Esophagus squamous epithelium (tissue), 4 donors: ENCODE measurements at regions not wholly inside any gene's neighbourhood (a gene's known extent, or its start where the extent isn't known, plus 50 kb on each side); places are given as distances from the start of the nearest gene placed in this dataset.

Experiments
- POLR2A ChIP-seq, 4 donors: fragments of 450-650 bp; IDR thresholded peaks; one replicate each; pipeline ENCODE4 v1.6.1; 2017; ENCODE audit warnings: antibody characterized with exemption in 4 of 4, mild to moderate bottlenecking in 4 of 4, moderate library complexity in 3 of 4
- TF ChIP-seq, protein P1 (sequence below), 6 experiments: fragments of 450-650 bp in 4 of 6; fragments of 200-600 bp in 2 of 6; sonication (generic) in 2 of 6; IDR thresholded peaks; one replicate each; pipeline ENCODE4 v1.5.1; 2016 to 2019; ENCODE audit warnings: antibody characterized with exemption in 6 of 6, mild to moderate bottlenecking in 4 of 6, moderate library complexity in 4 of 6

- TF ChIP-seq POLR2A (IDR thresholded peaks at IDR 0.05), result no peak
- TF ChIP-seq, protein P1, sequence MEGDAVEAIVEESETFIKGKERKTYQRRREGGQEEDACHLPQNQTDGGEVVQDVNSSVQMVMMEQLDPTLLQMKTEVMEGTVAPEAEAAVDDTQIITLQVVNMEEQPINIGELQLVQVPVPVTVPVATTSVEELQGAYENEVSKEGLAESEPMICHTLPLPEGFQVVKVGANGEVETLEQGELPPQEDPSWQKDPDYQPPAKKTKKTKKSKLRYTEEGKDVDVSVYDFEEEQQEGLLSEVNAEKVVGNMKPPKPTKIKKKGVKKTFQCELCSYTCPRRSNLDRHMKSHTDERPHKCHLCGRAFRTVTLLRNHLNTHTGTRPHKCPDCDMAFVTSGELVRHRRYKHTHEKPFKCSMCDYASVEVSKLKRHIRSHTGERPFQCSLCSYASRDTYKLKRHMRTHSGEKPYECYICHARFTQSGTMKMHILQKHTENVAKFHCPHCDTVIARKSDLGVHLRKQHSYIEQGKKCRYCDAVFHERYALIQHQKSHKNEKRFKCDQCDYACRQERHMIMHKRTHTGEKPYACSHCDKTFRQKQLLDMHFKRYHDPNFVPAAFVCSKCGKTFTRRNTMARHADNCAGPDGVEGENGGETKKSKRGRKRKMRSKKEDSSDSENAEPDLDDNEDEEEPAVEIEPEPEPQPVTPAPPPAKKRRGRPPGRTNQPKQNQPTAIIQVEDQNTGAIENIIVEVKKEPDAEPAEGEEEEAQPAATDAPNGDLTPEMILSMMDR (IDR thresholded peaks at IDR 0.05), result no peak
Observed at GRCh38 chr16:86948046-86948445, 369.1 kb downstream of the C16orf95 start.
